Heart right ventricle (tissue), 16 donors: ENCODE measurements at regions not wholly inside any gene's neighbourhood (a gene's known extent, or its start where the extent isn't known, plus 50 kb on each side); places are given as distances from the start of the nearest gene placed in this dataset.
"Not testable (repeated sequence)": the region's sequence is repeated elsewhere in the genome, so short reads cannot be mapped to it uniquely, and the experiment has no call there.

Experiments
- ATAC-seq, 8 donors: fragments of 200-7000 bp; cut with Tn5 transposase; one replicate each; pipeline ENCODE4 v1.9.1; 2020; ENCODE audit warnings: mild to moderate bottlenecking in 8 of 8, moderate library complexity in 8 of 8, moderate number of reproducible peaks in 1 of 8
- DNase-seq, 2 donors: peaks; one replicate each; pipeline ENCODE4 v3.0.0-alpha.2; 2020
- H3K27ac ChIP-seq, 10 donors: fragments of 200-600 bp; sonication (generic) in 2 of 10; one replicate each; pipeline versions ENCODE4 v1.5.0 to v1.8.0; 2020 to 2022; ENCODE audit warnings: mild to moderate bottlenecking in 3 of 10
- H3K27me3 ChIP-seq, 7 donors: fragments of 200-600 bp; one replicate each; pipeline ENCODE4 v1.8.0; 2021 to 2022; ENCODE audit warnings: mild to moderate bottlenecking in 2 of 7
- H3K36me3 ChIP-seq, 9 donors: fragments of 200-600 bp; sonication (generic) in 1 of 9; one replicate each; pipeline versions ENCODE4 v1.5.0 to v1.8.0; 2020 to 2022; ENCODE audit warnings: mild to moderate bottlenecking in 2 of 9
- H3K4me1 ChIP-seq, 9 donors: fragments of 200-600 bp; sonication (generic) in 1 of 9; one replicate each; pipeline versions ENCODE4 v1.5.0 to v1.8.0; 2020 to 2022; ENCODE audit warnings: mild to moderate bottlenecking in 4 of 9
- H3K4me3 ChIP-seq, 10 donors: fragments of 200-600 bp; sonication (generic) in 2 of 10; one replicate each; pipeline versions ENCODE4 v1.5.0 to v1.8.0; 2020 to 2022; ENCODE audit warnings: mild to moderate bottlenecking in 7 of 10, moderate library complexity in 2 of 10
- H3K9me3 ChIP-seq, 11 donors: fragments of 200-600 bp in 10 of 11; sonication (generic) in 2 of 11; one replicate each; pipeline versions ENCODE4 v1.5.0 to v1.8.0; 2013 to 2022; ENCODE audit warnings: mild to moderate bottlenecking in 2 of 11, control low read depth in 1 of 11, moderate library complexity in 1 of 11
- CTCF ChIP-seq, 9 donors: fragments of 200-600 bp; sonication (generic) in 2 of 9; IDR thresholded peaks; one replicate each; pipeline versions ENCODE4 v1.5.0 to v1.8.0; 2021 to 2022; ENCODE audit warnings: antibody characterized with exemption in 9 of 9, mild to moderate bottlenecking in 5 of 9, moderate library complexity in 1 of 9
- WGBS, 2 donors: extraction: QIAGEN DNeasy Blood & Tissue Kit; methylation state at CpG; one replicate each; pipeline ENCODE4 v1.1.7; 2013; ENCODE audit warnings: inconsistent platforms in 1 of 2; 5-methylcytosine and 5-hydroxymethylcytosine counted together
- intact Hi-C, 10 donors: fragments of 100-400 bp; cut with DNase I; formaldehyde crosslinking; loops; one replicate each; pipeline versions ENCODE4 v1.11.1 to v1.14.2; 2022
- donor health status: Arrhythmogenic right ventricular cardiomyopathy.
- donor health status: ischemic (EF 13 %, LVEDD 7.1; RV severe dilation, severe dysfunction).
- donor health status: healthy with polysubstance abuse.
- donor health status: DM: no; HTN: yes; CAD: no.
- donor health status: DM: no; HTN: no; CAD: no.
- donor health status: ischemic (EF 25% LVEDD 6.9; RV normal size, moderate dysfunction).
- donor health status: ischemic (EF 25% LVEDD 5.7; RV mildly dilated, moderate dysfunction).
- donor health status: healthy.
- donor health status: DM: yes; HTN: yes; CAD: no.
- donor health status: Ischemic cardiomyopathy.
- donor health status: ischemic (EF 35%, LVEDD 5.7; RV mildly dilated, moderate dysfunction).
- donor health status: nonischemic (EF 11% LVEDD 7.7; RV severe dilation, severe dysfunction).
- donor health status: DM: yes; HTN: yes; CAD: no.
- donor health status: PGD.
- donor health status: ischemic (EF 29% LVEDD 5.4; RV normal size, mild dysfunction).
- donor health status: nonischemic (EF 23%, LVEDD 6.1; RV moderate dilation, normal function).

- DNase-seq, result no peak
- Histone ChIP-seq H3K36me3 (no peaks in the 10 kb centered on the region), H3K4me3 (no peak overlapping the region), H3K4me1 (peaks cover 0 to 5% (median 0%) of the 10 kb centered on the region in 9 donors), H3K27me3 (peaks cover 0 to 6% (median 0%) of the 10 kb centered on the region in 7 donors), H3K27ac (peak overlapping the region in 2 of 10 donors; percentile 18 to 53), H3K9me3 (peaks cover 0 to 16% (median 0%) of the 10 kb centered on the region in 11 donors)
- intact Hi-C loops, result no loop called here
- TF ChIP-seq CTCF (IDR thresholded peaks at IDR 0.05), result no peak
- peak in 4 of 8 donors; percentile 35 to 63 (median 38) for ATAC-seq
- 90 to 91% methylated on average over 3 of the region's 3 CpGs for WGBS, 2 donors
Measured at GRCh38 chr9:85478847-85479246, 262.9 kb downstream of the AGTPBP1 start.

GRCh38 chr9:85474896-85475295 is 266.9 kb downstream of the AGTPBP1 start:
- intact Hi-C loops, H3K27ac ChIP-seq, H3K27me3 ChIP-seq, H3K4me1 ChIP-seq, DNase-seq, ATAC-seq, H3K36me3 ChIP-seq, H3K4me3 ChIP-seq: not testable (repeated sequence)
- H3K9me3 ChIP-seq, result peaks cover 0 to 15% (median 0%) of the 10 kb centered on the region in 11 donors

DNA sequence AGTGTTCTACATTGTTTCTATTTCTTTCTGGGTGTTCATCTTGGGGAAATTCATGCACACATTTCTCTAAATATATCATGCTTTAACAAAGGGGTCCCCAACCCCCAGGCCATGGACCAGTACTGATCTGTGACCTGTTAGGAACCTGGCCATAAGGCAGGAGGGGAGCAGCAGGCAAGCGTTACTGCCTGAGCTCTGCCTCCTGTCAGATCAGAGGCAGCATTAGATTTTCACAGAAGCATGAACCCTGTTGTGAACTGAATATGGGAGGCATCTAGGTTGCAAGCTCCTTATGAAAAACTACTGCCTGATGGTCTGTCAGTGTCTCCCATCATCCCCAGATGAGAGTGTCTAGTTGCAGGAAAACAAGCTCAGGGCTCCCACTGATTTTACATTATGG is 270.0 kb downstream of the AGTPBP1 start:
- Histone ChIP-seq H3K27ac (no peak overlapping the region), H3K27me3 (no peaks in the 10 kb centered on the region), H3K9me3 (peaks cover 0 to 15% (median 0%) of the 10 kb centered on the region in 11 donors), H3K36me3 (no peaks in the 10 kb centered on the region), H3K4me1 (no peaks in the 10 kb centered on the region), H3K4me3 (no peak overlapping the region)
- no peak for ATAC-seq
- no peak for DNase-seq
- no peak for TF ChIP-seq CTCF (IDR thresholded peaks at IDR 0.05)
- 56 to 62% methylated on average over 1 of the region's 1 CpG for WGBS, 2 donors
- intact Hi-C loops, result no loop called here

DNA sequence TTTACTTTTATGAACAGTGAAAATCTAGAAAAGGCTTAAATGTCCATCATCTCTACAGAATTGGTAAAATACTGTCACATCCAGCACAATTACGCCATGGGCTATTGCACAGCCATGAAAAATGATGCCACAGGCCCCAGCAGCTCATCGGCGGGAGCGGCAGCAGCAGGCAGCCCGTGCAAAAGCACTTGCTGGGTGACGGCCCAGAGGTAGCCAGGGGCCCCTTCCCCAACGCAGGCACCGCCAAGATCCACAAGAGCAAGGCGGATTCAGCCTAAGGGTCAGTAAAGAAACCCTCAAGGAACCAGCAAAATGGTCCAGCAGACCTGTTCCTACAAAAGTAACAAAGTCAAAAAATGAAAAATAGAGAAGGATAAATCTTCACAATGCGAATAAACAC is 272.7 kb downstream of the AGTPBP1 start:
- WGBS, 2 donors, result 90% methylated on average over 10 of the region's 10 CpGs

More for the DNA sequence above, 272.7 kb downstream of the AGTPBP1 start:
- intact Hi-C loops, result no loop called here
- no peaks in the 10 kb centered on the region for H3K36me3 ChIP-seq
- ATAC-seq (no peak), DNase-seq (no peak)
- no peaks in the 10 kb centered on the region for H3K27me3 ChIP-seq
- no peaks in the 10 kb centered on the region for H3K9me3 ChIP-seq
- no peak overlapping the region for H3K27ac ChIP-seq
- no peak for TF ChIP-seq CTCF (IDR thresholded peaks at IDR 0.05)
- no peak overlapping the region for H3K4me3 ChIP-seq
- H3K4me1 ChIP-seq, result no peaks in the 10 kb centered on the region
